GM23338 (cell line): ENCODE measurements at regions not wholly inside any gene's neighbourhood (a gene's known extent, or its start where the extent isn't known, plus 50 kb on each side); places are given as distances from the start of the nearest gene placed in this dataset.

ENCODE experiments used
- ATAC-seq: fragments of 200-7000 bp; cut with Tn5 transposase; 3 replicates; pipeline ENCODE4 v1.9.1; 2020
- DNase-seq: peaks from one replicate; pipeline ENCODE4 v3.0.0-alpha.2; 2015; ENCODE audit warnings: low spot score
- H2AFZ ChIP-seq: fragments of 200-600 bp; sonication (generic); 2 replicates; pipeline ENCODE4 v1.8.0; 2016; ENCODE audit warnings: antibody characterized with exemption, mild to moderate bottlenecking, moderate library complexity
- H3F3A ChIP-seq: fragments of 200-600 bp; sonication (generic); replicated peaks from 2 replicates; pipeline ENCODE4 v1.8.0; 2017; ENCODE audit warnings: antibody characterized with exemption, mixed run types, low read depth
- H3K27ac ChIP-seq: fragments of 200-600 bp; sonication (generic); 2 replicates; pipeline ENCODE4 v1.6.1; 2016; ENCODE audit warnings: low read depth
- H3K27me3 ChIP-seq: fragments of 200-600 bp; sonication (generic); 2 replicates; pipeline ENCODE4 v1.8.0; 2016; ENCODE audit warnings: mild to moderate bottlenecking, mixed run types, moderate library complexity; ENCODE audit not compliant: insufficient read depth
- H3K36me3 ChIP-seq: fragments of 200-600 bp; sonication (generic); 2 replicates; pipeline ENCODE4 v1.8.0; 2016; ENCODE audit warnings: mild to moderate bottlenecking; ENCODE audit not compliant: insufficient read depth
- H3K4me1 ChIP-seq: fragments of 200-600 bp; sonication (generic); 2 replicates; pipeline ENCODE4 v1.8.0; 2016; ENCODE audit warnings: mild to moderate bottlenecking, moderate library complexity; ENCODE audit not compliant: insufficient read depth
- H3K4me2 ChIP-seq: fragments of 200-600 bp; sonication (generic); 2 replicates; pipeline ENCODE4 v1.7.1; 2017; ENCODE audit warnings: mixed run types
- H3K4me3 ChIP-seq: fragments of 200-600 bp; sonication (generic); 2 replicates; pipeline ENCODE4 v1.6.1; 2016; ENCODE audit warnings: mixed run types
- H3K79me2 ChIP-seq: fragments of 200-600 bp; sonication (generic); replicated peaks from 2 replicates; pipeline ENCODE4 v1.8.0; 2017; ENCODE audit warnings: mild to moderate bottlenecking; ENCODE audit not compliant: insufficient read depth
- H3K9me2 ChIP-seq: fragments of 200-600 bp; sonication (generic); 2 replicates; pipeline ENCODE4 v1.8.0; 2017; ENCODE audit not compliant: insufficient read depth
- H4K20me1 ChIP-seq: fragments of 200-600 bp; sonication (generic); replicated peaks from 2 replicates; pipeline ENCODE4 v1.8.0; 2017; ENCODE audit warnings: mild to moderate bottlenecking; ENCODE audit not compliant: insufficient read depth
- H3K27ac Mint-ChIP-seq: 2 replicates; pipeline ENCODE4 v1.8.0; 2020; ENCODE audit warnings: inconsistent platforms, mild to moderate bottlenecking, moderate library complexity, mixed read lengths
- H3K27me3 Mint-ChIP-seq: 3 replicates; pipeline ENCODE4 v1.8.0; 2022; ENCODE audit warnings: low read depth, mild to moderate bottlenecking, moderate library complexity, mixed read lengths, inconsistent platforms; ENCODE audit not compliant: insufficient read depth, poor library complexity
- H3K36me3 Mint-ChIP-seq: 3 replicates; pipeline ENCODE4 v1.8.0; 2021; ENCODE audit warnings: low read depth, mild to moderate bottlenecking, inconsistent platforms, moderate library complexity, mixed read lengths
- H3K4me1 Mint-ChIP-seq: 3 replicates; pipeline ENCODE4 v1.8.0; 2020; ENCODE audit warnings: mild to moderate bottlenecking, inconsistent platforms, mixed read lengths
- H3K4me3 Mint-ChIP-seq: 3 replicates; pipeline ENCODE4 v1.8.0; 2021; ENCODE audit warnings: moderate library complexity, mild to moderate bottlenecking, inconsistent platforms, mixed read lengths
- H3K9me3 Mint-ChIP-seq: 3 replicates; pipeline ENCODE4 v1.8.0; 2020; ENCODE audit warnings: moderate library complexity, mild to moderate bottlenecking, inconsistent platforms, mixed read lengths
- CREB1 ChIP-seq: fragments of 250-450 bp; sonication (Bioruptor Pico); IDR thresholded peaks from 2 replicates; pipeline ENCODE4 v1.5.0; 2020; ENCODE audit warnings: low read depth, mild to moderate bottlenecking, moderate library complexity
- CTCF ChIP-seq, 2 experiments: fragments of 200-600 bp in 1 of 2; sonication (generic) in 1 of 2; conservative IDR thresholded peaks; 2 replicates each; pipeline versions ENCODE4 v1.5.1 to v1.6.1; 2016 to 2017; ENCODE audit warnings: antibody characterized with exemption in 2 of 2, low read depth in 2 of 2, mild to moderate bottlenecking in 2 of 2, moderate library complexity in 1 of 2
- EZH2 ChIP-seq: fragments of 200-600 bp; sonication (generic); IDR thresholded peaks from one replicate; pipeline ENCODE4 v1.8.0; 2017; ENCODE audit warnings: antibody characterized with exemption, mild to moderate bottlenecking, low read depth; ENCODE audit not compliant: unreplicated experiment
- EZH2phosphoT487 ChIP-seq: fragments of 200-600 bp; sonication (generic); IDR thresholded peaks from one replicate; pipeline ENCODE4 v1.8.1; 2018; ENCODE audit warnings: antibody characterized with exemption; ENCODE audit not compliant: unreplicated experiment
- JUNB ChIP-seq: IDR thresholded peaks from one replicate; pipeline ENCODE4 v1.6.1; 2016; ENCODE audit warnings: antibody characterized with exemption; ENCODE audit not compliant: unreplicated experiment
- NANOG ChIP-seq: IDR thresholded peaks from 2 replicates; pipeline ENCODE4 v1.6.1; 2016; ENCODE audit warnings: antibody characterized with exemption, borderline replicate concordance
- POLR2AphosphoS5 ChIP-seq: IDR thresholded peaks from 2 replicates; pipeline ENCODE4 v1.6.1; 2016; ENCODE audit warnings: antibody characterized with exemption, low read depth
- REST ChIP-seq: IDR thresholded peaks from one replicate; pipeline ENCODE4 v1.6.1; 2018; ENCODE audit warnings: antibody characterized with exemption; ENCODE audit not compliant: unreplicated experiment
- ZNF114 ChIP-seq: fragments of 250-450 bp; sonication (Bioruptor Pico); IDR thresholded peaks from 2 replicates; pipeline ENCODE4 v1.5.0; 2020; ENCODE audit warnings: mild to moderate bottlenecking, moderate library complexity
- ZNF331 ChIP-seq: fragments of 250-450 bp; sonication (Bioruptor Pico); IDR thresholded peaks from 2 replicates; pipeline ENCODE4 v1.5.0; 2020; ENCODE audit warnings: low read depth, mild to moderate bottlenecking, moderate library complexity
- ZNF462 ChIP-seq: fragments of 250-450 bp; sonication (Bioruptor Pico); IDR thresholded peaks from 2 replicates; pipeline ENCODE4 v1.5.0; 2020; ENCODE audit warnings: mild to moderate bottlenecking, moderate library complexity

GRCh38 chr9:30015073-30015472, 2369.4 kb upstream of the ACO1 start:
- Histone ChIP-seq H3K79me2 (no peaks in the 10 kb centered on the region), H3F3A (no peaks in the 10 kb centered on the region), H4K20me1 (no peaks in the 10 kb centered on the region), H3K27me3 (no peaks in the 10 kb centered on the region), H3K36me3 (no peaks in the 10 kb centered on the region), H3K27ac (no peak overlapping the region), H3K4me1 (no peaks in the 10 kb centered on the region), H3K9me2 (no peaks in the 10 kb centered on the region), H2AFZ (no peak overlapping the region), H3K4me3 (no peak overlapping the region), H3K4me2 (no peak overlapping the region)
- ATAC-seq (no peak), DNase-seq (no peak)
- no peak for TF ChIP-seq CREB1
- TF ChIP-seq ZNF114, result no peak
- no peak for TF ChIP-seq POLR2AphosphoS5
- TF ChIP-seq CTCF (conservative IDR thresholded peaks at IDR 0.05; ENCODE audit: low read depth in 2 of 2), result no peak
- TF ChIP-seq EZH2phosphoT487, result no peak
- no peak for TF ChIP-seq REST
- no peak for TF ChIP-seq NANOG
- TF ChIP-seq ZNF331 (CRISPR knock-in tag), result no peak
- TF ChIP-seq JUNB, result no peak
- TF ChIP-seq EZH2, result no peak
- H3K27me3 Mint-ChIP-seq, result no peaks in the 10 kb centered on the region
- H3K36me3 Mint-ChIP-seq, result no peaks in the 10 kb centered on the region
- no peaks in the 10 kb centered on the region for H3K9me3 Mint-ChIP-seq
- H3K4me3 Mint-ChIP-seq, result no peak overlapping the region
- H3K27ac Mint-ChIP-seq, result no peak overlapping the region
- no peaks in the 10 kb centered on the region for H3K4me1 Mint-ChIP-seq

- Mint-ChIP-seq H3K4me3 (no peak overlapping the region), H3K9me3 (no peaks in the 10 kb centered on the region), H3K36me3 (no peaks in the 10 kb centered on the region), H3K27ac (no peak overlapping the region), H3K4me1 (no peaks in the 10 kb centered on the region), H3K27me3 (no peaks in the 10 kb centered on the region)
- Histone ChIP-seq H3K79me2 (no peaks in the 10 kb centered on the region), H3K36me3 (no peaks in the 10 kb centered on the region), H3K27me3 (no peaks in the 10 kb centered on the region), H3K9me2 (no peaks in the 10 kb centered on the region), H4K20me1 (no peaks in the 10 kb centered on the region), H3K27ac (no peak overlapping the region), H3K4me2 (no peak overlapping the region), H3F3A (no peaks in the 10 kb centered on the region), H3K4me3 (no peak overlapping the region), H2AFZ (no peak overlapping the region), H3K4me1 (no peaks in the 10 kb centered on the region)
- ATAC-seq (no peak), DNase-seq (no peak)
- TF ChIP-seq ZNF331 (CRISPR knock-in tag) (no peak), NANOG (no peak), POLR2AphosphoS5 (no peak), EZH2 (no peak), ZNF462 (no peak)
Measured at GRCh38 chr9:30020161-30020560, 2364.3 kb upstream of the ACO1 start.
